GM12865 (cell line): ENCODE measurements at regions not wholly inside any gene's neighbourhood (a gene's known extent, or its start where the extent isn't known, plus 50 kb on each side); places are given as distances from the start of the nearest gene placed in this dataset.

Experiments
- DNase-seq: peaks from one replicate; pipeline ENCODE4 v3.0.0; 2010; ENCODE audit warnings: low read depth
- H3K4me3 ChIP-seq: 2 replicates; pipeline ENCODE4 v1.5.1; 2011; ENCODE audit warnings: mild to moderate bottlenecking, low read depth, low read length, control low read depth
- CTCF ChIP-seq: IDR thresholded peaks from 2 replicates; pipeline ENCODE4 v1.5.1; 2011; ENCODE audit warnings: low read length, control low read depth, low read depth, inconsistent platforms; ENCODE audit not compliant: insufficient read depth; ENCODE audit errors: missing control alignments

- H3K4me3 ChIP-seq: no peak overlapping the region
- DNase-seq: no peak
Observed at GRCh38 chr11:127105593-127106541, 105.3 kb upstream of the KIRREL3 start.

GRCh38 chr11:127103586-127104388 is 103.2 kb upstream of the KIRREL3 start:
- H3K4me3 ChIP-seq: no peak overlapping the region
- no peak for DNase-seq
- TF ChIP-seq CTCF: no peak

More at GRCh38 chr11:127105593-127106541, 105.3 kb upstream of the KIRREL3 start:
- TF ChIP-seq CTCF: no peak

GRCh38 chr11:127098684-127099083 is 98.1 kb upstream of the KIRREL3 start:
- TF ChIP-seq CTCF: no peak
- no peak for DNase-seq
- no peak overlapping the region for H3K4me3 ChIP-seq

GRCh38 chr11:127080735-127081134 is 80.2 kb upstream of the KIRREL3 start:
- no peak for DNase-seq
- H3K4me3 ChIP-seq: no peak overlapping the region
- no peak for TF ChIP-seq CTCF

- TF ChIP-seq CTCF: no peak
- no peak overlapping the region for H3K4me3 ChIP-seq
- DNase-seq: no peak
Observed at GRCh38 chr11:127075758-127076157, 75.2 kb upstream of the KIRREL3 start.

- no peak overlapping the region for H3K4me3 ChIP-seq
- DNase-seq: peak; percentile 92
- TF ChIP-seq CTCF: peak; percentile 63
Observed at GRCh38 chr11:127074151-127074761, 73.7 kb upstream of the KIRREL3 start.
